ENCODE measurements at regions not wholly inside any gene's neighbourhood (a gene's known extent, or its start where the extent isn't known, plus 50 kb on each side); places are given as distances from the start of the nearest gene placed in this dataset.

GRCh38 chr17:77297693-77298666 is 157.2 kb downstream of the SEC14L1 start:
- no peak for DNase-seq
- no peak overlapping the region for H3K27ac Mint-ChIP-seq
- no peak overlapping the region for H3K4me3 Mint-ChIP-seq
- H3K27me3 Mint-ChIP-seq, result no peaks in the 10 kb centered on the region
- H3K4me1 Mint-ChIP-seq, result peaks cover 2% of the 10 kb centered on the region
- no peak for ATAC-seq
- H3K36me3 Mint-ChIP-seq (ENCODE audit: low read depth), result peaks cover 2% of the 10 kb centered on the region
- H3K9me3 ChIP-seq (ENCODE audit: control insufficient read depth, low read length, poor library complexity, severe bottlenecking), result no peaks in the 10 kb centered on the region

- Mint-ChIP-seq H3K27ac (no peak overlapping the region), H3K36me3 (ENCODE audit: low read depth) (peaks cover 2% of the 10 kb centered on the region), H3K27me3 (no peaks in the 10 kb centered on the region), H3K4me3 (no peak overlapping the region), H3K4me1 (peaks cover 2% of the 10 kb centered on the region)
- H3K9me3 ChIP-seq (ENCODE audit: control insufficient read depth, low read length, poor library complexity, severe bottlenecking), result no peaks in the 10 kb centered on the region
- DNase-seq (no peak), ATAC-seq (no peak)
These were observed 158.0 kb downstream of the SEC14L1 start for GRCh38 chr17:77298811-77299210.

- Mint-ChIP-seq H3K27me3 (no peaks in the 10 kb centered on the region), H3K4me3 (no peak overlapping the region), H3K4me1 (peaks cover 2% of the 10 kb centered on the region), H3K27ac (no peak overlapping the region), H3K36me3 (ENCODE audit: low read depth) (peaks cover 2% of the 10 kb centered on the region)
- no peaks in the 10 kb centered on the region for H3K9me3 ChIP-seq (ENCODE audit: control insufficient read depth, low read length, poor library complexity, severe bottlenecking)
- DNase-seq (no peak), ATAC-seq (no peak)
These were observed 158.7 kb downstream of the SEC14L1 start for GRCh38 chr17:77299256-77300015.

- Mint-ChIP-seq H3K36me3 (ENCODE audit: low read depth) (peaks cover 2% of the 10 kb centered on the region), H3K4me1 (peaks cover 2% of the 10 kb centered on the region), H3K4me3 (no peak overlapping the region), H3K27me3 (no peaks in the 10 kb centered on the region), H3K27ac (no peak overlapping the region)
- H3K9me3 ChIP-seq (ENCODE audit: control insufficient read depth, low read length, poor library complexity, severe bottlenecking), result no peaks in the 10 kb centered on the region
- DNase-seq, result no peak
- ATAC-seq, result no peak
These were observed 159.4 kb downstream of the SEC14L1 start for GRCh38 chr17:77300016-77300686.

GRCh38 chr17:77301694-77302266 is 161.0 kb downstream of the SEC14L1 start:
- no peak overlapping the region for H3K4me3 Mint-ChIP-seq
- H3K9me3 ChIP-seq (ENCODE audit: control insufficient read depth, low read length, poor library complexity, severe bottlenecking), result no peaks in the 10 kb centered on the region
- H3K4me1 Mint-ChIP-seq, result peaks cover 2% of the 10 kb centered on the region
- no peak for DNase-seq
- H3K27me3 Mint-ChIP-seq, result no peaks in the 10 kb centered on the region
- H3K36me3 Mint-ChIP-seq (ENCODE audit: low read depth), result no peaks in the 10 kb centered on the region
- H3K27ac Mint-ChIP-seq, result no peak overlapping the region
- ATAC-seq, result no peak

GRCh38 chr17:77302682-77303081 is 161.9 kb downstream of the SEC14L1 start:
- Mint-ChIP-seq H3K4me1 (peaks cover under 1% of the 10 kb centered on the region), H3K27ac (no peak overlapping the region), H3K4me3 (no peak overlapping the region), H3K36me3 (ENCODE audit: low read depth) (no peaks in the 10 kb centered on the region), H3K27me3 (no peaks in the 10 kb centered on the region)
- ATAC-seq, result no peak
- DNase-seq, result no peak
- no peaks in the 10 kb centered on the region for H3K9me3 ChIP-seq (ENCODE audit: control insufficient read depth, low read length, poor library complexity, severe bottlenecking)

GRCh38 chr17:77303620-77304019 is 162.9 kb downstream of the SEC14L1 start:
- H3K36me3 Mint-ChIP-seq (ENCODE audit: low read depth), result no peaks in the 10 kb centered on the region
- H3K4me1 Mint-ChIP-seq, result no peaks in the 10 kb centered on the region
- no peak overlapping the region for H3K27ac Mint-ChIP-seq
- ATAC-seq, result no peak
- H3K4me3 Mint-ChIP-seq, result no peak overlapping the region
- DNase-seq, result no peak
- H3K27me3 Mint-ChIP-seq, result no peaks in the 10 kb centered on the region
- no peaks in the 10 kb centered on the region for H3K9me3 ChIP-seq (ENCODE audit: control insufficient read depth, low read length, poor library complexity, severe bottlenecking)

GRCh38 chr17:77304051-77304745 is 163.4 kb downstream of the SEC14L1 start:
- no peak overlapping the region for H3K27ac Mint-ChIP-seq
- H3K4me1 Mint-ChIP-seq, result no peaks in the 10 kb centered on the region
- no peak overlapping the region for H3K4me3 Mint-ChIP-seq
- DNase-seq, result no peak
- H3K36me3 Mint-ChIP-seq (ENCODE audit: low read depth), result no peaks in the 10 kb centered on the region
- no peaks in the 10 kb centered on the region for H3K27me3 Mint-ChIP-seq
- ATAC-seq, result no peak
- no peaks in the 10 kb centered on the region for H3K9me3 ChIP-seq (ENCODE audit: control insufficient read depth, low read length, poor library complexity, severe bottlenecking)

GRCh38 chr17:77304746-77305473 is 164.1 kb downstream of the SEC14L1 start:
- no peak for DNase-seq
- Mint-ChIP-seq H3K27me3 (no peaks in the 10 kb centered on the region), H3K4me1 (peaks cover 2% of the 10 kb centered on the region), H3K4me3 (no peak overlapping the region), H3K27ac (no peak overlapping the region), H3K36me3 (ENCODE audit: low read depth) (no peaks in the 10 kb centered on the region)
- H3K9me3 ChIP-seq (ENCODE audit: control insufficient read depth, low read length, poor library complexity, severe bottlenecking), result no peaks in the 10 kb centered on the region
- no peak for ATAC-seq

- no peaks in the 10 kb centered on the region for H3K36me3 Mint-ChIP-seq (ENCODE audit: low read depth)
- H3K9me3 ChIP-seq (ENCODE audit: control insufficient read depth, low read length, poor library complexity, severe bottlenecking), result no peaks in the 10 kb centered on the region
- H3K27ac Mint-ChIP-seq, result no peak overlapping the region
- H3K27me3 Mint-ChIP-seq, result no peaks in the 10 kb centered on the region
- H3K4me1 Mint-ChIP-seq, result peaks cover 5% of the 10 kb centered on the region
- no peak overlapping the region for H3K4me3 Mint-ChIP-seq
- ATAC-seq (no peak), DNase-seq (no peak)
These were observed 165.4 kb downstream of the SEC14L1 start for GRCh38 chr17:77306048-77306789.

GRCh38 chr17:77306790-77307478 is 166.2 kb downstream of the SEC14L1 start:
- Mint-ChIP-seq H3K4me1 (peaks cover 6% of the 10 kb centered on the region), H3K27ac (no peak overlapping the region), H3K36me3 (ENCODE audit: low read depth) (no peaks in the 10 kb centered on the region), H3K4me3 (no peak overlapping the region), H3K27me3 (no peaks in the 10 kb centered on the region)
- ATAC-seq (no peak), DNase-seq (no peak)
- H3K9me3 ChIP-seq (ENCODE audit: control insufficient read depth, low read length, poor library complexity, severe bottlenecking), result no peaks in the 10 kb centered on the region
